ENCODE measurements at regions not wholly inside any gene's neighbourhood (a gene's known extent, or its start where the extent isn't known, plus 50 kb on each side); places are given as distances from the start of the nearest gene placed in this dataset.
"Not testable (repeated sequence)": the region's sequence is repeated elsewhere in the genome, so short reads cannot be mapped to it uniquely, and the experiment has no call there.

DNA sequence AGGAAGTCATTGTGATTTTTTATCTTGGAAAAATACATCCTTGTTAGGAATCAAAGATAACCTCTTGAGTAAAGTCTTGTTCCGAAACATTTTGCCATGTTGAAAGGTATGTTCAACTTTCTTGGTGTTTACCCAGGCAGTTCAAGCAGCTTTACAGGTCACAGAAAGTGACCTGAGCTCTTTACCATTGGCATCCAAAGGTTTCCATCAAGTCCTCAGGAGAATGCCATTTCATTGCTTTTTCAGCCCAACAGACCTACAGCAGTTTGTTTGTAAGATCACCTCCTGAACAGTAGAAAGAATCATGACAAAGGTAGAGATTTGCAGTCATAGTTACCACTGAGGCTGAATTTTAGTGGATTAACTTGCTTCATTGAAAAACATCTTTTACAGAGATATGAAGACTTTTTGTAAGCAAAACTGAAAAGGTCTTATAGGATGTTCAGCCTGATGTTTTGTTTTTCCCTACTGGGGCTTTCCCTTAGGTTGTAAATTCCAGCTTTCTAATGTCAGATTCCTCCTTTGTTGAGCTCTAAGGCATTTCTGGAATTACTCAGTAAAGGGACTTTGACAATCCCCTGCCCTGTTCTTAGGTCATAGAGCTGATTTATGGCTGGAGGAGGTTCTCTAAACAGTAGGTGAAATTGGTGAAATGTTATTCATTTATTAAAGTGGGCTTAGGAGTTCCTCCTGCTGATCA is 236.8 kb upstream of the RBMS1 start:
- no peak for DNase-seq (ENCODE audit: low read depth)

DNA sequence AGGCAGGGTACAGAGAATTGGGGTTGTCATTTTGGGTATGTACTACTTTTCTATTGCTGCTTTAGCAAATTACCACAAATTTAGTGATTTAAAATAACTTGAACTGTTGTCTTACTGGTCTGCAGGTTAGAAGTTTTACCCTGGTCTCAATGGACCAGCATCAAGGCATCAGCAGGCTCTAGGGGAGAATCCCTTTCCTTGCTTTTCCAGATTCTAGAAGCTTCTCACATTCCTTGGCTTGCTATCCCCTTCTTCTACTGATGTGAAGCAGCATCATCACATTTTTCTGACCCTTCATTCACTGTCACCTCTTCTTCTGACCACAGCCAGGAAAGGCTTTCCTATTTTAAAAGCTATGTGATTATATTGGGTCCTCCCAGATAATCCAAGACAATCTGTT is 237.8 kb upstream of the RBMS1 start:
- no peak for DNase-seq (ENCODE audit: low read depth)

DNA sequence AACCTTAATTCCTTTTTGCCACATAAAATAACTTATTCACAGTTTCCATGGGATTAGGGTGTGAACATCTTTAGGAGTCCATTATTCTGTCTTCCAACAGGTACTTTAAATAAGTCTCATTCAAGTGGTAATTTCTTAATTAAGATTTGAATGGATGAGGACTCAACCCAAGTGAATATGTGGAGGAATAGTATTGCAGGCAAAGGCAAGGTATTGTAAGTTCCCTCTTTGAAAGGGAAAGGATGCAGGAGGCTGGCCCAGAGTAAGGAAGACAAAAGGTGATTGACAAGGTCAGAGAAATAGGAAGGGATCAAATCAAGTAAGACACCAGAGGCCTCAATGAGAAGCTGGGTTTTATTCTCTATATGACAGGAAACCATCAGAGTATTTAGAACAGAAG is 238.2 kb upstream of the RBMS1 start:
- DNase-seq (ENCODE audit: low read depth), result no peak

DNA sequence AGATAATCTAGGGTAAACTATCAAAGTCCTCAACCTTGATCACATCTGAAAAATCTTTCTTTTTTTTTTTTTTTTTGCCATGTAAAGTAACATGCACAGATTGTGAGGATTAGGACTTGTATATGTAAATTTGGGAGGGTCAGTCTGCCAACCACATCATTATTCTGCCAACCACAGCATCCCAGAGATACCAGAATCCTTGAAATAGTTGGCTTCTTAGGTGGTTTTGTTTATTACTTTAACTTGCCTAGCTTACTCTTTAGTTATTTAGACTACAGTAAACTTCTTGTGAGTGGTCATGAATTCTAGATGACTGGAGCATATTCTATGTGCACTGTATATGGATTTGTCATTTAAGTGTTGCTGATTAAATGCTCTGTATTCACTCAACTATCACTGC is 242.1 kb upstream of the RBMS1 start:
- DNase-seq (ENCODE audit: low read depth), result no peak

DNA sequence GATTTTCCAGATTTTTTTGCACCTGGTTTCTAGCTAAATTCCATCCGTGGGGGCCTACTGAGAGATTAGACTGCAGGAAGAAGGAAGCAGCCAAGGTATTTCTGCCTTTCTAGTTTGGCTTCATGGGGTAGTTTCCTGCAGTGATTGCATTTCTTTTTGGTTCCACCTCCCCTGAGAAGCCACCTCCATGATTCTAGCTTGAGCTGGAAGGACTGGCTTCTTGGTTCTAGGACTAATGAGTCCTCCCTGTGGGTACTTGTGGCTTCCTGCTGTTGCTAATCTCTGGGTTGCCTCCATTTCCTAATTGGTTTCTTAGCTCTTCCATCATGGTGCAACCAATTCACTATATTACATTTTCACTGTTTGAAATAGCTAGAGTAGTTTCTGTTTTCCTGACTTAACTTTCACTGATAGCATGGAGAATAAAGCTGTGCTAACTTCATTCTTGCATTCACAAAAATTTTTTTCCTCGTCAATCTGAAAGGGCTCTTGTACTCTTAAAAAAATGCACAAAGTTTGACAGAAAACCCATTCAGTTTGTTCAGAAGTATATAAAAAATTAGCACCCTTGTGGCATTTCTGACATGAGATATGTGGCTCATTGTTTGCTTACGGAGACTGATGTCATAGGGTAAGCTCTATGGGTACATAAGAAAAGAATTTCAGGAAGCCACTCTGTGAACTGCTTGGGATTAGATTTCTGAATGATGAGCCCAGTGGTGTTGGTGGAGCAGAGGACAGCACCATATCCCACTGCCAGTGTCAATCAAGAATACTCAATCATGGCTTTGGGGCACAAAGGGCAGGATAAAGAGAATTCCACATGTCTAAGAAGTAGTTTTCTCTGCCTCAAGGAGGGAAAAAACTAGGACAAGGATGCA is 242.8 kb upstream of the RBMS1 start:
- no peak for DNase-seq (ENCODE audit: low read depth)

DNA sequence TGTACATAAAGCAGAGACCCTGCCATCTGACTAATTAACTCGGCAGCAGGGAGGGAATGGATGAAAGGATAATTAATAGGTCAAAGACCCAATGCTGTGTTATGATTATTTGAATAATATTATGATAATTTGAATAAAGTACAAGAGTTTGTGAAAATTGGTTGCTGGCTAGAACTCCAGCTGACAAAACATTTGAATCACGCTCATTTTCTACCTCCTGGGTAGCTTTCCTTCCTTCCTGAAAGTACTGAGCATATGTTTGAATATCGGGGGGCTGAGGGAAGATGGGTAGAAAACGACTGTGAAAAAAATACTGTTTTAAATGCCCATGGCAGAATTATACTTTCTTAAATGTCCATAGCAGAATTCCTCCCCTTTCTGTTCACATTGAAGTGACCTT is 243.6 kb upstream of the RBMS1 start:
- DNase-seq (ENCODE audit: low read depth), result no peak

DNA sequence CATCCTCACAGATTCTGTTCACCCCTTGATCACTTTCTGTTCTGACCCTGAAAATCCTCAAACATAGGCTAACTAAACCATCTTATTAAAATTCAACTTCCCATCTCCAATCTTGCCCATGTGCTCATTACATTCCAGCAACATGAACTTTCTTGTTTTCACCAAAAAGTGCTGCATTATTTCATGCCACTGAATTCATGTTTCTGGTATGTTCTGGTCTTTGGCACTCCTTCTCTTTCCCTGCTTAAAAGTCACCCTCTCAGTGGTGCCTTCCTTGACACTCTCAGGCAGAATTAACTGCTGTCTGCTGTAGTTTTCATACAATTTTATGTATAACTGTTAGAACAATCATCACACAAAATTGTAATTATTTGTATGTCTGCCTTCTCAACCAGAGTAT is 247.7 kb upstream of the RBMS1 start:
- DNase-seq (ENCODE audit: low read depth), result no peak

DNA sequence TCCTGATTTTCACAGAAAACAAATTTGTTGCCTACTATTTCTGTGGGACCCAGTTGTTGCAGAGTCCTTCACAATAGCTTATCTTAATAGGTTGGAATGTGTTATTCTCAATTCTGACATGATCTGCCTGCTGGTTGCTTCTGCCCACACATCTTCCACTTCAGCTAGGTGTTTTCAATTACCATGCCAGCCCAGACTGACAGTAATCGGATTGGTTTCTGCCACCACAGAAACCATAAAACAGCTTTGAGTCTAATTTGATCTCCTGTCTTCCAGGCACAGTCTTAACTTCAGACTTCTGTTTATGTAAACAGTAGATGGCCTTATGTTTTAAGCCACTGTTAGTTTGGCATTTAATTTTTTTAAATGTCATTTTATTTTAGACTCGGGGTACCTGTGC is 248.2 kb upstream of the RBMS1 start:
- no peak for DNase-seq (ENCODE audit: low read depth)

DNA sequence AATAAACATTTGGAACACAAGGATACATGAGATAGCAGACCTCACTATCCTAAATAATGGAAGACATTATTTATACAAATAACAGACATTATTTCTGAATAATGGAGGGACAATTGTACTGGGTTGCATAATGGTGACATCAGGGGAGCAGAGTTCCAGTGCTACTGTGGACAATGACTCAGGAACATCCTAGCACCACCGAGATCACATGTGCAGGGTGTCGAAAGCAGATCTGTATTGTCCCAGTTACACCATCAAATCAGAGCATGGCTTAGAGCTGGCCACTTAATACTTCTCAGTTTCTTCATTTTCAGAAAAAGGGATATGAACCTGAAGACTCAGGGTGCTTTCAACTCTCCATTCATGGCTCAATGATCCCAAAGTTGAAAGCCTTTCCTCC is 249.1 kb upstream of the RBMS1 start:
- DNase-seq (ENCODE audit: low read depth), result no peak

DNA sequence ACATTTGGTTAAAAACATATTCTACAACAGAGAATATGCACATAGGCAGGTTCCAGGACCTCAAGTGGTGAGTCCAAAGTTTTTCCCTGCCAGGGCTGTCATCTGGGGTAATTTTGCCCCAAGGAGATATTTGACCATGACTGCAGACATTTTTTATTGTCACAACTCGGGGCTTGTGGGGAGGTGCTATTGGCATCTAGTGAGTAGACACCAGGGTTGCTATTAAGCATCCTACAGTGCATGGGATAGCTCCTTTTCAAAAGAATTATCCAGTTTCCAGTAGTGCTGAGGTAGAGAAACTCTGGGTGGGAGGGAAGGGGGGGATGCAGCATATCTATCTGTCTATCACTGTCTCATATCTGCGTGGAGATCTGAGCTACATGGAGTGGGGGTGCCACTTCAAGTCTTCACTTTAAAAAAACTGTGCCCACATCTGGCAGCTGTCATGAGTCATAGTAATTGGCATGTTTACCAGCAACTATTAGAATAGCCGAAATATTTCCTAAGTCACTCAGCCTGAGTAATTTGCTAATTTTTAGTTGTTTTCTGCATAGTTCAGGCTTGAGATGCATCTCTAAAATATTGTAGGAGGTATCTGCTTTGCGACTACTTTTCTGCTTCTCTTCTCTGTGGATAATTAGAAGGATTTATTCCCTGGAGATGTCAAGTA is 254.0 kb upstream of the RBMS1 start:
- DNase-seq (ENCODE audit: low read depth), result no peak

DNA sequence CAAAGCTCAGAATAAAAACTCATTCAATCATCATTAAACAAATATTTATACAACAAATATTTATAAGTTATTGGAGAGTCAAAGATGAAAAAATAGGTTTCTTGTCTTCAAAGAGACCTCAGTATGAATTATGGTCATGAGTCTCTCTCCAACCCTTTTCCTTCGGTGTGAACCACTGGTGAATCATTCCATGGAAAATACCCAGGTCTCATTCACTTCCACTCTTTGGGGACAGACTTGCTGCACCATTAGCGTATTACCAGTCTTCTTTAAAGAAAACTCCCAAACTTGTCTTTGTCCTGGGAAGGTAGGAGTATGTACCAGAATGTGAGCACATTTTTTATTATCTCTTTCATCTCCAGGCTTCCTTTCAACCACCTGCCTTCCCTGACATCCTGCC is 257.4 kb upstream of the RBMS1 start:
- no peak for DNase-seq (ENCODE audit: low read depth)

DNA sequence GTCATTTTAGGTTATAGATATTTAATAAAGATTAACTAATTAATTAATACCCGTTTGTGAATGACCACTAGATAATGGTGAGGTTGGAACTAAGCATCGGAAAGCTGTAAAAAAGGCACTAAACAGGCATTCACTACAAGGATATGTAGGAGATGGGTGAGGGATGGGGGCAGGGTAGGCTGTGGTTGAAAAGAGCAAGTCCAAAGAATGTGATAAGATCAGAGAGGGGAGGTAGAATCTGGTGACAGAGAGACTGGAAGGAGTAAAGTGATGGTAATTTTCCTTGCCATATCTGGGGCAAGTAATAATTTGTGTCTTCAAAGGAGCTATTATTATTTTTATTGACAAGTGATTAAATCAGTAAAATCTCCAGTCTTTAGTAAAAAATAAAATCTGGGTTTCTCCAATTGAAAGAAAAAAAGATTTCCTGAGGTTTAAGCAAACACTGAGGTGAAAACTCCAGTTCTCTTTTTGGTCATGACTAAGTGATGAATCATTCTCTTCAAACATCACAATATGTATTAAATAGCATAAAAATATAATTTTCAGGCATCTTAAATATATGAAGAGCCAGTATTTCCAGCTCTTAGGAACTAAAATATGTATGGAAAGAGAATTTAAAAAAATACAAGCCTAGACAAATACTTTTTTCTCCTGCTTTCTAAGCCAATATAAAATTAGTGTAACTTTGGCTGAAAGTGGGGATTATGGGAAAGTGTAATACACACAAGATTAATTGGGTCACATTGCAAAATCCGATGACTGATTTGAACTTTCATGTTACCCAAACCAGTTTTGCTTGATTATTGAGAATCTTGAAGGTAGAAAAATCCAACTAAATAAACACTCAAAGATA is 259.1 kb upstream of the RBMS1 start:
- no peak for DNase-seq (ENCODE audit: low read depth)

DNA sequence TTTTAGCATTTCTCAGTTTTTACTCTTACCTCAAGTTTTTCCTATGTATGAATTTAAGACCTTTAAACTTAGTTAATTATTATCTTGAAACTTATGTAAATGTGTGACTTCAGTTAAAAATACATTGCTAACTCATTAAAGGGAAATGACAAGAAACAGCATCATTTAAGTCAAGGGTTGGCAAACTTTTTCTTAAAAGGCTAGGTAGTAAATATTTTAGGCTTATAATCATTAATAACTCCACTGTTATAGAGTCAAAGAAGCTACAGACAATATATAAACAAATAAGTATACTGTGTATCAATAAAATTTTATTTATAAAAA is 259.7 kb upstream of the RBMS1 start:
- DNase-seq (ENCODE audit: low read depth), result no peak

DNA sequence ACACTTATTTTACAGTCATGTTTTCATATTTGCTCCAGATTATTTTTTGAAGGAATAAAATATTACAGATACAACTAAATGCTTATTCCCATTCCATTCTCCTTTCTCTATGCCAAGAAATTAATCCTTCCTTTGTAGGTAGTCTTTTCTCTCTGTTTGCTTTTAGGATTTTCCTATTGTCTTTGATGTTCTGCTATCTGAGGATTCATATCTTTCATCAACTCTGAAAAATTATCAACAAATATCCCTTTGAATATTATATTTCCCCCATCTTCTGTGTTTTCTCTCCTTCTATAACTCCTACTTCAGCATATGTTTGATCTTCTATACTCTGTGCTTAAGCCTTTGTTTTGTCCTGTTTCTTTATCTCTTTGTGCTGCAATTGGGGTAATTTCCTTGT is 260.4 kb upstream of the RBMS1 start:
- no peak for DNase-seq (ENCODE audit: low read depth)

DNA sequence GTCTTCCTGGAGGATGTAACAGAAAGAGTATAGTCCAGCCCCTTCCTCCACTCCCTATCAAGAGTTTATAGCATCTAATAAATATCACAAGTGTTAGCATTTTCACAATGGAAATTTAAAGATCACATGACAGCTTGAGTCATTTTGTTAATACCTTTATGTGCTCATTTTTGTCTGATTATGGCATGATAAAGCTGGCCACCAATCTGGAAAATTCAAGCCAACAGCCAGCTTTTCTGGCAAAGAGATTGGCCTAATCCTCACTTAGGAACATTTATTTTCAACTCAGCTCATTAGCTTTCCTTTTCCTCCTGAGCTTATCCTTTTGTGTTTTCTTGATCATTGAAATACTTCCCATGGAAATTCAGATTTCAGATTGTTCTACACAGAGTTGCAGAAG is 262.9 kb upstream of the RBMS1 start:
- no peak for DNase-seq (ENCODE audit: low read depth)

DNA sequence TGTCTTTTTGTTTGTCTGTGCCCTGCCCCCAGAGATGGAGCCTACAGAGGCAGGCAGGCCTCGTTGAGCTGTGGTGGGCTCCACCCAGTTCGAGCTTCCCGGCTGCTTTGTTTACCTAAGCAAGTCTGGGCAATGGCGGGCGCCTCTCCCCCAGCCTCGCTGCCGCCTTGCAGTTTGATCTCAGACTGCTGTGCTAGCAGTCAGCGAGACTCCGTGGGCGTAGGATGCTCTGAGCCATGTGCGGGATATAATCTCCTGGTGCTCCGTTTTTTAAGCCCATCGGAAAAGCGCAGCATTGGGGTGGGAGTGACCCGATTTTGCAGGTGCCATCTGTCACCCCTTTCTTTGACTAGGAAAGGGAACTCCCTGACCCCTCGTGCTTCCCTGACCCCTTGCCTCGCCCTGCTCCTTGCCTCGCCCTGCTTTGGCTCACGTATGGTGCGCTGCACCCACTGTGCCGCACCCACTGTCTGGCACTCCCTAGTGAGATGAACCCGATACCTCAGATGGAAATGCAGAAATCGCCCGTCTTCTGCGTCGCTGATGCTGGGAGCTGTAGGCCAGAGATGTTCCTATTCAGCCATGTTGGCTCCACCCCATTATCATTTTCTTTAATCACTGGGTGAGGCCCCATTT is 269.0 kb upstream of the RBMS1 start:
- DNase-seq (ENCODE audit: low read depth), result not testable (repeated sequence)

DNA sequence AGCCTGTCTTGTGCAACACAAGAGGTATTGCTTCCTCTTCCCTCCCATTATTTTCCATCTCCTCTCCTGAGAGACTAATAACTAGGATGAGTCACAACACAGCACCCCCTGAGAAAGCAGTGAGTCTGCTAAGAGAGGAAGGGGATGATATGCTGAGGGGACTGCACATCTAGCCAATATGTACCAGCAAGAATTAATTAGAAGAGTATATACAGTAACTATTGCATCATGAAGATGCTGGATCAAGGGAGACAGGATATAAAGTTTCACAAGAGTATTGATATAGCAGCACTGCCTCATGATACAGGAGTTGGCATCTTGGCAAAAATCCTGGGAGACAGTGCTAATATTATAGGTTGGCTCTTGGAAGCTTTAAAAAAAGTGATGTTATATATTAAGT is 289.9 kb upstream of the RBMS1 start:
- no peak for DNase-seq (ENCODE audit: low read depth)

DNA sequence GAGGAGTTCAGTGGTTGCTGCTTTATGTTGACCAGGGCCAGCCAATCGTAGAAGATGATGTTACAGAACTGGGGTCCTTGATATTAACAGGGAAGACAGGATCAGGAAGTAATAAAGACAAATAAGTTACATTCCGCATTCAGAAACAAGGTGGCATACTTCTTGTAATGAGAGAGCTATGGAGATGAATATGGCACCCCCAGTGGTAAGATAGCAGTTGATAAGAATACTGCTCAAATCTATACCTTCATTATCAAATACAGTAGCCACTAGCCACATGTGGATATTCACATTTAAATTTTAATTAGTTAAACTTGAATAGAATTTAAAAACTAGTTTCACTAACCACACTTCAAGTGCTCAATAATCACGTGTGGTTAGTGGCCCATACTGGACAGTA is 290.4 kb upstream of the RBMS1 start:
- DNase-seq (ENCODE audit: low read depth), result no peak

DNA sequence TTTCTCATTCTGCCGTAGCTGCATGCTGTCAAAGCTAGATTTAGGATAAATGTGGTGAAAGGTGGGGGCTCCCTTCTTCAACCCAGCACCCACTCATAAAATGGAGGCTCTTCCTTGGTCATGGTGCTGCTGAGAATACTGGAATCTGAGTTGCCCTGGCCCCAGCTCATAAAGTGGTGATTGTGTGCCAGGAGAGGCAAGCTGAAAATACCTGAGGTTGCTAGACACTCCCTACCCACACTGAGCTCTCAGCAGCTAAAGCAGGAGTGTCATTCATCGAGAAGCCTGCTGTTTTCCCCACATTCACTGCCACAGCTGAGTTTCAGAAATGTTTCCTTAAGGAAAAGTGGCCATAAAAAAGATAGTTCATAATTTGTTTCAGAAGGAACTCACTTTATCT is 297.1 kb upstream of the RBMS1 start:
- DNase-seq (ENCODE audit: low read depth), result no peak

DNA sequence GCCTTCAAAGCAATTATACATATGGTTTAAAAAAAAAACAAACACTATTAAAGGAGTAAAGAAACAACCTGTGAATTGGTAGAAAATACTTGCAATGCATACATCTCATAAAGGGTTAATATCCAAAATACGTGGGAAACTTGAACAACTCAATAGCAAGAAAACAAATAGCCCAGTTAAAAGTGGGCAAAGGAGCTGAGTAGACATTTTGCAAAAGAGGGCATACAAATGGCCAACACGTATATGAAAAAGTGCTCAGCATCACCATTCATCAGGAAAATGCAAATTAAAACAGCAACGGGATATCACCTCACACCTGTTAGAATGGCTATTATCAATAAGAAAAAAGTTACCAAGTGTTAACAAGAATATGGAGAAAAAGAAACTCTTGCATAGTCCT is 298.3 kb upstream of the RBMS1 start:
- DNase-seq (ENCODE audit: low read depth), result no peak

DNA sequence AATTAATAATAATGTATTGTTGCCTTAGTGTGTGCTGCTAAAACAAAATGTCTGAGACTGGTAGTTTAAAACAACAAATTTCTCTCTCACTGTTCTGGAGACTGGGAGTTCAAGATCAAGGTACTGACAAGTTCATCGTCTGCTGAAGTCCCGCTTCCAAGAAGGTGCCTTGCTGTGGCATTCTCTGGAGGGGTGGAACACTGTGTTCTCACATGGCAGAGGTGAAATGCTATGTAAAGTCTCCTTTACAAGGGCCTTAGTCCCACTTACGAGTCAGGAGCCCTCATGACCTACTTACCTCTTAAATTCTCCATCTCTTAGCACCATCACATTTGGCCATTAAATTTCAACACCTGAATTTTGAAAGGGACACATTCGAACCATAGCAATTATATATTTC is 299.2 kb upstream of the RBMS1 start:
- no peak for DNase-seq (ENCODE audit: low read depth)

DNA sequence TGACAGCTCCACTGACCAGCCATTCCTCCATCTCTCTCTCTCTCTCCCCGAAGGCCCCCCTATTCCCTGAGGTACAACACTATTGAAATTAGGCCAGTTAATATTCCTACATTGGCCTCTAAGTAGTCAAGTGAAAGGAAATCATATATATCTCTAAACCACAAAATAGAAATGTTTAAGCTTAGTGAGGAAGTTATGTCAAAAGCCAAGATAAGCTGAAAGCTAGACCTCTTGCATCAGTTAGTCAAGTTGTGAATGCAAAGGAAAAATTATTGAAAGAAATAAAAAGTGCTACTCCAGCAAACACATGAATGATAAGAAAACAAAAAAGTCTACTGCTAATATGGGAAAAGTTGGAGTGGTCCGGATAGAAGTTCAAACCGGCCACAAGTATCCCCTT is 301.3 kb upstream of the RBMS1 start:
- DNase-seq (ENCODE audit: low read depth), result no peak

Data from activated T-cell treated with anti-CD3 and anti-CD28 coated beads for 24 hours (primary cell).